ENCODE measurements at regions not wholly inside any gene's neighbourhood (a gene's known extent, or its start where the extent isn't known, plus 50 kb on each side); places are given as distances from the start of the nearest gene placed in this dataset.

DNA sequence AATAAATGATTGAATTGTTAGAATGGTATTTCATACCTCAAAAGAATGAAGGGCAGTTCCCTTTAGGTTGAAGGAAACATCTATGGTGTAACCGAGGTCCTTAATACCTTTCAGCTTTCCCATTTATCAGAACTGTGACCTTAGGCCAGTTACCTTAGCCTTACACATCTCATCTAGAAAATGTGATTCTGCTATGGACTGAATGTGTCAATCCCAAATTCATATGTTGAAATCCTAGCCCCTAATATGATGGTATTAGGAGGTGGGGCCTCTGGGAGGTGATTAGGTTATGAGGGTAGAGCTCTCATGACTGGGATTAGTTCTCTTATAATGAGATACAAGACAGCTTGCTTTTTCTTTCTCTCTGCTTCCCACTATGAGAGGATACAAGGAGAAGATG is 441.9 kb downstream of the PLK2 start:
- DNase-seq (ENCODE audit: low spot score) = no peak
- Histone ChIP-seq H3K27ac (no peak overlapping the region), H3K9me3 (no peaks in the 10 kb centered on the region), H3K36me3 (no peaks in the 10 kb centered on the region), H3K27me3 (replicated peaks; ENCODE audit: insufficient read depth) (no peaks in the 10 kb centered on the region), H3K4me1 (ENCODE audit: control insufficient read depth in 1 of 2, low read depth in 2 of 2) (peaks cover 2 to 27% of the 10 kb centered on the region in 2 donors), H3K4me3 (no peak overlapping the region)
- ATAC-seq (ENCODE audit: insufficient number of reproducible peaks, low FRiP score, low read depth) = no peak
- TF ChIP-seq, protein P1, sequence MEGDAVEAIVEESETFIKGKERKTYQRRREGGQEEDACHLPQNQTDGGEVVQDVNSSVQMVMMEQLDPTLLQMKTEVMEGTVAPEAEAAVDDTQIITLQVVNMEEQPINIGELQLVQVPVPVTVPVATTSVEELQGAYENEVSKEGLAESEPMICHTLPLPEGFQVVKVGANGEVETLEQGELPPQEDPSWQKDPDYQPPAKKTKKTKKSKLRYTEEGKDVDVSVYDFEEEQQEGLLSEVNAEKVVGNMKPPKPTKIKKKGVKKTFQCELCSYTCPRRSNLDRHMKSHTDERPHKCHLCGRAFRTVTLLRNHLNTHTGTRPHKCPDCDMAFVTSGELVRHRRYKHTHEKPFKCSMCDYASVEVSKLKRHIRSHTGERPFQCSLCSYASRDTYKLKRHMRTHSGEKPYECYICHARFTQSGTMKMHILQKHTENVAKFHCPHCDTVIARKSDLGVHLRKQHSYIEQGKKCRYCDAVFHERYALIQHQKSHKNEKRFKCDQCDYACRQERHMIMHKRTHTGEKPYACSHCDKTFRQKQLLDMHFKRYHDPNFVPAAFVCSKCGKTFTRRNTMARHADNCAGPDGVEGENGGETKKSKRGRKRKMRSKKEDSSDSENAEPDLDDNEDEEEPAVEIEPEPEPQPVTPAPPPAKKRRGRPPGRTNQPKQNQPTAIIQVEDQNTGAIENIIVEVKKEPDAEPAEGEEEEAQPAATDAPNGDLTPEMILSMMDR (IDR thresholded peaks at IDR 0.05) = no peak

DNA sequence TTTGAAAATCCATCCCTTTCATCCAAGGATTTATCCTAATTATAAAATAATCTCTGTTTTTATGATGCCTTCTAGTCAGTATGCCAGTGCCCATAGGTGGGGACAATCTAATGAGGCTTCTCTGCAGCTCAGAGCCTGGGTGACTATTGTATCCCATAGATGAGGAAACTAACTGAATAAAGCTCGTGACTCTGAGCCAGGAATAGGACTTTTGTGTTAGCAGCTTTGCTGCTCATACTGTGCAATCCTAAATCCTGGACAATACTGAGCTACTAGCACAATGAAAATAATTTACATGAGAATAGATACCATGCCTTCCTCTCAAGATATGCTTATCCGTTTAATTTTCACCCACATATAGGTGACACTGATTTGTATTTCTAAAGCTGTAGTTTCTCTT is 443.0 kb downstream of the PLK2 start:
- Histone ChIP-seq H3K36me3 (no peaks in the 10 kb centered on the region), H3K27ac (no peak overlapping the region), H3K9me3 (no peaks in the 10 kb centered on the region), H3K4me1 (ENCODE audit: control insufficient read depth in 1 of 2, low read depth in 2 of 2) (peaks cover 2 to 23% of the 10 kb centered on the region in 2 donors), H3K27me3 (replicated peaks; ENCODE audit: insufficient read depth) (no peaks in the 10 kb centered on the region), H3K4me3 (no peak overlapping the region)
- DNase-seq (ENCODE audit: low spot score) (no peak), ATAC-seq (ENCODE audit: insufficient number of reproducible peaks, low FRiP score, low read depth) (no peak)
- TF ChIP-seq, protein P1 (IDR thresholded peaks at IDR 0.05) = no peak

DNA sequence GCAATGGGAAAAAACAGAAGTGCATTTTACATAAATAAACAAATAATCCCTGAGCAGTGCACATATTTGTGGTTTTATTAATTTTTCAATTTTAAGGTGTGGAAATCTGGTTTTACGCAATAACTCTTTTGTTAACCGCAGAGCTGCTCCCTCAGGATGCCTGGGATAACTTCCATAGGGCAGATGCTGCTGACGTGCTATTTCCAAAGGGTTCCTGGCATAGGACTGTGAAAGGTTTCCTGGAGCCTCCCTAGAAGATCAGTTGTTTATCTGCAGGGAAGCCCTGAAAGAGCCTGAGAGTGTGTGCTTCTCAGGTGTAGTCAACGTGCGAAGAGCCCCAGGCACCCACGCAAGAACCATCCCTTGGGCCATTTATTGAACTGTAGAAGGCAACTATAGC is 443.5 kb downstream of the PLK2 start:
- peaks cover 2 to 18% of the 10 kb centered on the region in 2 donors for H3K4me1 ChIP-seq (ENCODE audit: control insufficient read depth in 1 of 2, low read depth in 2 of 2)
- TF ChIP-seq, protein P1 (IDR thresholded peaks at IDR 0.05) = no peak
- H3K27ac ChIP-seq = no peak overlapping the region
- ATAC-seq (ENCODE audit: insufficient number of reproducible peaks, low FRiP score, low read depth) = no peak
- no peak overlapping the region for H3K4me3 ChIP-seq
- no peaks in the 10 kb centered on the region for H3K9me3 ChIP-seq
- DNase-seq (ENCODE audit: low spot score) = no peak
- H3K36me3 ChIP-seq = no peaks in the 10 kb centered on the region
- H3K27me3 ChIP-seq (replicated peaks; ENCODE audit: insufficient read depth) = no peaks in the 10 kb centered on the region

DNA sequence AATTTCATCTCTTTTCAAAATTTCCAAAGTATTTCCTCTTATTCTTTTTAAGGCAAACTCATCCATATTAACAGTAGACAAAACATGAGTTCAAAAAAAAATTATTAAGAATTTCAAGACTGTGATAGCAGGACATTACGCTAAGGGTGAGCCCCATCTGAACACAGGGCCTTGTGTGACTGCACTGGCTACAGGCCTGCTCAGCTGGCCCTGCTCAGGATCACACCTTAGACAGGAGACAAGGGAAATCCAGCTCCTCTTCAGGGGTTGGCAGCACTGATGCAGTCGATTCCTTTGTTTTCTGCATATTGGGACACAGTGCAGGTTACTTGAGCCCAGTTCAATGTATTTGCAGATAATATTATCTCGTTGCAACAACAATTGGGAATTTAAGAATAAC is 444.7 kb downstream of the PLK2 start:
- Histone ChIP-seq H3K4me1 (ENCODE audit: control insufficient read depth in 1 of 2, low read depth in 2 of 2) (peaks cover 2 to 14% of the 10 kb centered on the region in 2 donors), H3K27me3 (replicated peaks; ENCODE audit: insufficient read depth) (no peaks in the 10 kb centered on the region), H3K36me3 (no peaks in the 10 kb centered on the region), H3K9me3 (no peaks in the 10 kb centered on the region), H3K27ac (no peak overlapping the region), H3K4me3 (no peak overlapping the region)
- no peak for DNase-seq (ENCODE audit: low spot score)
- TF ChIP-seq, protein P1 (IDR thresholded peaks at IDR 0.05) = no peak
- ATAC-seq (ENCODE audit: insufficient number of reproducible peaks, low FRiP score, low read depth) = no peak

DNA sequence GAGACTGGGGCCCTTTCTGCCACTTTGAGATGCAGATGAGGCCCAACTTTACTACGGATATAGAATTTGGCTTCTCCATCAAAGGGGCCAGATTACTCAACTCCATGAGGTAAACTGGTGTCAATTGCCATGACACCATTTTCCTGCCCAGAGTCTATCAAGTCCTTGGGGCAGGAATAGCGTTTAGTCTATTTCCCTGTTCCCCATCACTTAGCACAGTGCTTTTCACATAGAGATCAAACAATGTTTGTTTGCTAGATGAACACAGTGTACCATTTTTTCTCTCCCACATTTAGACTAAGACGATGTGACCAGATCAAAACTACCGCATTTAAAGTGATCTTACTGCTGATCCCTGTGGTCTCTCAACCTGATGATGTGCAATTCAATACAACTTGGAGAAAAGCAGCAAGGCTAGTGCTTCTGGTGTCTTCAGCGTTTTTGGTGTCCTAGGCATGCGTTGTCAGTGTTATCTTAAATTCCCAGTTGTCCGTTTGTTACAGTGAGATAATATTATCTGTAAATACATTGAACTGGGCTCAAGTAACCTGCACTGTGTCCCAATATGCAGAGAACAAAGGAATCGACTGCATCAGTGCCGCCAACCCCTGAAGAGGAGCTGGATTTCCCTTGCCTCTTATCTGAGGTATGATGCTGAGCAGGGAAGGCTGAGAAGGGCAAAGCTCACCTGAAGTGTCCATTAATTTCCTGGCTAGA is 446.2 kb downstream of the PLK2 start:
- H3K36me3 ChIP-seq = no peaks in the 10 kb centered on the region
- H3K27me3 ChIP-seq (replicated peaks; ENCODE audit: insufficient read depth) = no peaks in the 10 kb centered on the region
- ATAC-seq (ENCODE audit: insufficient number of reproducible peaks, low FRiP score, low read depth) (no peak), DNase-seq (ENCODE audit: low spot score) (no peak)
- H3K4me3 ChIP-seq = no peak overlapping the region
- no peaks in the 10 kb centered on the region for H3K4me1 ChIP-seq (ENCODE audit: control insufficient read depth in 1 of 2, low read depth in 2 of 2)
- TF ChIP-seq, protein P1 (IDR thresholded peaks at IDR 0.05) = no peak
- H3K9me3 ChIP-seq = no peaks in the 10 kb centered on the region
- no peak overlapping the region for H3K27ac ChIP-seq
